ENCODE measurements at regions not wholly inside any gene's neighbourhood (a gene's known extent, or its start where the extent isn't known, plus 50 kb on each side); places are given as distances from the start of the nearest gene placed in this dataset.

DNA sequence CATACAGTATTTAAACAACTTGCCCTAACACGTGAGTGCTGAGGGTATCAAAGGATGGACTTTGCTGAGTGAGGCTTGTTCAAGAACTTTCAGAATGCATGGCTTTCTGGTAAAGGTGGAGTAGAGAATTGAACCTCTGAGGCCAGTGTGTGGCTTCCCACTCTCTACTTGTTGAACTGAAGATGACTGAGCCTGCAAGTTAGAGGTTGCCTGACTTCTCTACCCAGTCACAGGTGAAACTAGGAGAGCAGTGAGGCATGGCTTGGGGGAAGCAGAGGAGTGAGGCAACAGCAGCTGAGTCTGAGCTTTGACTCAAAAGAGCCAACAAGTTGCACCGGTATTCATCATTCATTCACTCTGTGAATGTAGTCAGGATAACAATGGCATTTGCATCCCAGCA lies 256.4 kb upstream of the SESN3 start:
- ATAC-seq (ENCODE audit: low read depth) (peak; percentile 100), DNase-seq (peak; percentile 59)
- intact Hi-C loops (cut with micrococcal nuclease): loop anchor here (10.0 kb wide), 1 partner anchor 57 kb away; no protein-coding TSS in a partner anchor
- Histone ChIP-seq H3K4me1 (ENCODE audit: control insufficient read depth in 2 of 2, insufficient read depth in 2 of 2, low read length in 2 of 2) (peaks cover 8 to 9% of the 10 kb centered on the region in 2 donors), H3K4me2 (replicated peaks; ENCODE audit: low read depth, low read length, poor library complexity, severe bottlenecking) (no peak overlapping the region), H3K79me2 (ENCODE audit: control insufficient read depth, insufficient read depth, low read length) (no peaks in the 10 kb centered on the region), H3K27ac (ENCODE audit: low read length in 2 of 2) (no peak overlapping the region), H3K4me3 (ENCODE audit: control extremely low read depth in 1 of 5, extremely low read depth in 1 of 5, insufficient read depth in 1 of 5, low read depth in 2 of 5, low read length in 4 of 5) (no peak overlapping the region), H3K9ac (ENCODE audit: low read length) (no peak overlapping the region), H3K9me3 (ENCODE audit: control extremely low read depth in 1 of 3, control insufficient read depth in 2 of 3, insufficient read depth in 1 of 3, low read length in 2 of 3) (peaks cover 0 to 4% (median 3%) of the 10 kb centered on the region in 3 donors), H3K36me3 (replicated peaks in 1 of 2; ENCODE audit: control extremely low read depth in 1 of 2, control insufficient read depth in 1 of 2, extremely low read depth in 1 of 2, insufficient read depth in 2 of 2, low read length in 1 of 2) (no peaks in the 10 kb centered on the region), H2AFZ (ENCODE audit: insufficient read depth, low read depth, low read length, poor library complexity, severe bottlenecking) (peak overlapping the region; percentile 2), H4K20me1 (ENCODE audit: control insufficient read depth, insufficient read depth, low read length, poor library complexity, severe bottlenecking) (no peaks in the 10 kb centered on the region), H3K27me3 (replicated peaks in 1 of 4; ENCODE audit: control extremely low read depth in 1 of 4, control insufficient read depth in 3 of 4, insufficient read depth in 4 of 4, low read length in 3 of 4) (no peaks in the 10 kb centered on the region)
- Mint-ChIP-seq H3K4me3 (no peak overlapping the region), H3K27me3 (no peaks in the 10 kb centered on the region), H3K4me1 (peaks cover 13% of the 10 kb centered on the region), H3K9me3 (ENCODE audit: insufficient read depth) (peaks cover 7% of the 10 kb centered on the region), H3K27ac (peak overlapping the region; percentile 50)
- WGBS (ENCODE audit: insufficient coverage): no CpG with 5 or more reads among the region's 2 CpGs
- ChIA-PET POLR2A (interaction anchor here (0.7 to 1.2 kb wide), 2 partner anchors 145 to 258 kb away, joined by 3 to 8 read pairs; no protein-coding TSS in a partner anchor), CTCF (interaction anchor here (0.8 to 1.4 kb wide), 3 partner anchors 109 to 256 kb away, joined by 3 read pairs; partner anchors contain the start of gene SESN3)
- TF ChIP-seq EZH2 (IDR thresholded peaks at IDR 0.05; ENCODE audit: borderline replicate concordance, insufficient read depth, low read depth, low read length, poor library complexity, severe bottlenecking): no peak
- TF ChIP-seq, protein P1, sequence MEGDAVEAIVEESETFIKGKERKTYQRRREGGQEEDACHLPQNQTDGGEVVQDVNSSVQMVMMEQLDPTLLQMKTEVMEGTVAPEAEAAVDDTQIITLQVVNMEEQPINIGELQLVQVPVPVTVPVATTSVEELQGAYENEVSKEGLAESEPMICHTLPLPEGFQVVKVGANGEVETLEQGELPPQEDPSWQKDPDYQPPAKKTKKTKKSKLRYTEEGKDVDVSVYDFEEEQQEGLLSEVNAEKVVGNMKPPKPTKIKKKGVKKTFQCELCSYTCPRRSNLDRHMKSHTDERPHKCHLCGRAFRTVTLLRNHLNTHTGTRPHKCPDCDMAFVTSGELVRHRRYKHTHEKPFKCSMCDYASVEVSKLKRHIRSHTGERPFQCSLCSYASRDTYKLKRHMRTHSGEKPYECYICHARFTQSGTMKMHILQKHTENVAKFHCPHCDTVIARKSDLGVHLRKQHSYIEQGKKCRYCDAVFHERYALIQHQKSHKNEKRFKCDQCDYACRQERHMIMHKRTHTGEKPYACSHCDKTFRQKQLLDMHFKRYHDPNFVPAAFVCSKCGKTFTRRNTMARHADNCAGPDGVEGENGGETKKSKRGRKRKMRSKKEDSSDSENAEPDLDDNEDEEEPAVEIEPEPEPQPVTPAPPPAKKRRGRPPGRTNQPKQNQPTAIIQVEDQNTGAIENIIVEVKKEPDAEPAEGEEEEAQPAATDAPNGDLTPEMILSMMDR (IDR thresholded peaks at IDR 0.05): no peak

GRCh38 chr11:95486979-95487378 lies 256.0 kb upstream of the SESN3 start:
- 83% methylated on average over 5 of the region's 9 CpGs for WGBS (ENCODE audit: insufficient coverage)
- Histone ChIP-seq H3K4me2 (replicated peaks; ENCODE audit: low read depth, low read length, poor library complexity, severe bottlenecking) (no peak overlapping the region), H3K79me2 (ENCODE audit: control insufficient read depth, insufficient read depth, low read length) (no peaks in the 10 kb centered on the region), H3K27me3 (replicated peaks in 1 of 4; ENCODE audit: control extremely low read depth in 1 of 4, control insufficient read depth in 3 of 4, insufficient read depth in 4 of 4, low read length in 3 of 4) (no peaks in the 10 kb centered on the region), H3K9me3 (ENCODE audit: control extremely low read depth in 1 of 3, control insufficient read depth in 2 of 3, insufficient read depth in 1 of 3, low read length in 2 of 3) (peaks cover 0 to 4% (median 3%) of the 10 kb centered on the region in 3 donors), H2AFZ (ENCODE audit: insufficient read depth, low read depth, low read length, poor library complexity, severe bottlenecking) (peak overlapping the region; percentile 2), H3K9ac (ENCODE audit: low read length) (no peak overlapping the region), H3K27ac (ENCODE audit: low read length in 2 of 2) (no peak overlapping the region), H3K4me1 (ENCODE audit: control insufficient read depth in 2 of 2, insufficient read depth in 2 of 2, low read length in 2 of 2) (peaks cover 8 to 9% of the 10 kb centered on the region in 2 donors), H3K4me3 (ENCODE audit: control extremely low read depth in 1 of 5, extremely low read depth in 1 of 5, insufficient read depth in 1 of 5, low read depth in 2 of 5, low read length in 4 of 5) (no peak overlapping the region), H3K36me3 (replicated peaks in 1 of 2; ENCODE audit: control extremely low read depth in 1 of 2, control insufficient read depth in 1 of 2, extremely low read depth in 1 of 2, insufficient read depth in 2 of 2, low read length in 1 of 2) (no peaks in the 10 kb centered on the region), H4K20me1 (ENCODE audit: control insufficient read depth, insufficient read depth, low read length, poor library complexity, severe bottlenecking) (no peaks in the 10 kb centered on the region)
- H3K27me3 Mint-ChIP-seq: no peaks in the 10 kb centered on the region
- peaks cover 7% of the 10 kb centered on the region for H3K9me3 Mint-ChIP-seq (ENCODE audit: insufficient read depth)
- POLR2A ChIA-PET: interaction anchor here (1.2 kb wide), 1 partner anchor 258 kb away, joined by 3 read pairs; no protein-coding TSS in a partner anchor
- no peak for ATAC-seq (ENCODE audit: low read depth)
- peak overlapping the region; percentile 50 for H3K27ac Mint-ChIP-seq
- no peak for DNase-seq
- intact Hi-C loops (cut with micrococcal nuclease): loop anchor here (10.0 kb wide), 1 partner anchor 58 kb away; no protein-coding TSS in a partner anchor
- no peak overlapping the region for H3K4me3 Mint-ChIP-seq
- peaks cover 13% of the 10 kb centered on the region for H3K4me1 Mint-ChIP-seq
- CTCF ChIA-PET: interaction anchor here (1.1 to 1.4 kb wide), 2 partner anchors 110 to 256 kb away, joined by 3 read pairs; partner anchors contain the start of gene SESN3
- TF ChIP-seq, protein P1 (IDR thresholded peaks at IDR 0.05): no peak
- no peak for TF ChIP-seq EZH2 (IDR thresholded peaks at IDR 0.05; ENCODE audit: borderline replicate concordance, insufficient read depth, low read depth, low read length, poor library complexity, severe bottlenecking)

All from B cell (primary cell).